GM12872 (cell line): ENCODE measurements at regions not wholly inside any gene's neighbourhood (a gene's known extent, or its start where the extent isn't known, plus 50 kb on each side); places are given as distances from the start of the nearest gene placed in this dataset.

ENCODE experiments used
- TF ChIP-seq, protein P1 (sequence below): IDR thresholded peaks from 3 replicates; pipeline ENCODE4 v1.5.1; 2011; ENCODE audit warnings: low read depth, mild to moderate bottlenecking, low read length, moderate library complexity; ENCODE audit not compliant: insufficient read depth

DNA sequence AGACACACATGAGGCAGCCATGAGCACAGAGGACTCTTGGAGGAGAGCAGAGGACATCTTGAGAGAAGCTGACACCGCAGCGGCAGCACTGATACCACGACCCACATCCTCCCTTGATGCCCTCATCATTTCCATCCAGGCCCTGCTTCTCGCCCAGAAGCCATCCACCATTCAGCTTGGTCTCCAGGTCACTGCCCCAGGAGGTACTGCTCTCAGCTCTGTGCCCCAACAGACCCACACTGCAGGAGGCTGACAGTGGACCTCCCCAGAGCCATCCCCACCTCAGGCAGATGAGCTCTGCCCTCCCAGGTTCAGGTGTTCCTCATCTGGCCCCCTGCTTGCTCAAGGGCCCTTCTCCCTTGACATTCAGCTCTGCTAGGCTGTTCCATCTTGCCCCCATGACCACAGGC, 74.9 kb downstream of the ACKR3 start:
- TF ChIP-seq, protein P1, sequence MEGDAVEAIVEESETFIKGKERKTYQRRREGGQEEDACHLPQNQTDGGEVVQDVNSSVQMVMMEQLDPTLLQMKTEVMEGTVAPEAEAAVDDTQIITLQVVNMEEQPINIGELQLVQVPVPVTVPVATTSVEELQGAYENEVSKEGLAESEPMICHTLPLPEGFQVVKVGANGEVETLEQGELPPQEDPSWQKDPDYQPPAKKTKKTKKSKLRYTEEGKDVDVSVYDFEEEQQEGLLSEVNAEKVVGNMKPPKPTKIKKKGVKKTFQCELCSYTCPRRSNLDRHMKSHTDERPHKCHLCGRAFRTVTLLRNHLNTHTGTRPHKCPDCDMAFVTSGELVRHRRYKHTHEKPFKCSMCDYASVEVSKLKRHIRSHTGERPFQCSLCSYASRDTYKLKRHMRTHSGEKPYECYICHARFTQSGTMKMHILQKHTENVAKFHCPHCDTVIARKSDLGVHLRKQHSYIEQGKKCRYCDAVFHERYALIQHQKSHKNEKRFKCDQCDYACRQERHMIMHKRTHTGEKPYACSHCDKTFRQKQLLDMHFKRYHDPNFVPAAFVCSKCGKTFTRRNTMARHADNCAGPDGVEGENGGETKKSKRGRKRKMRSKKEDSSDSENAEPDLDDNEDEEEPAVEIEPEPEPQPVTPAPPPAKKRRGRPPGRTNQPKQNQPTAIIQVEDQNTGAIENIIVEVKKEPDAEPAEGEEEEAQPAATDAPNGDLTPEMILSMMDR = no peak

DNA sequence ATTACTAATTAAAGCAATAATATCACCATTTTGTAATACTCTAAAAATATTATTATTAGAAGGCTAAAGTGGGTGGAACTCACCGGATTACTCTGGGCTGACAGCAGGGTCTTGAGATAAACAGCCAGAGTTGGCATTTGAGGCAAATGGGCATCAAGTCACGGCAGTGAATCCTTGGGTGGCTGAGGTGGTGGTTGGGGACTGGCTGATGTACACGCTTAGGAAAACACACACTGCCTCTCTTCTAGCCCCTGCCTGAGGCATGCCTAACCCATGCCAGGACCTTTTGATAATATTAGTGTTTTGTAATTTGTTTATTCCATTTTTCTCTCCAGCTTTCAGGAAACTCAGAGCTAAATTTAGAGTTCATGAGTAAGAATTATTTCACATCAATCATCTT, 76.8 kb downstream of the ACKR3 start:
- TF ChIP-seq, protein P1 = no peak

DNA sequence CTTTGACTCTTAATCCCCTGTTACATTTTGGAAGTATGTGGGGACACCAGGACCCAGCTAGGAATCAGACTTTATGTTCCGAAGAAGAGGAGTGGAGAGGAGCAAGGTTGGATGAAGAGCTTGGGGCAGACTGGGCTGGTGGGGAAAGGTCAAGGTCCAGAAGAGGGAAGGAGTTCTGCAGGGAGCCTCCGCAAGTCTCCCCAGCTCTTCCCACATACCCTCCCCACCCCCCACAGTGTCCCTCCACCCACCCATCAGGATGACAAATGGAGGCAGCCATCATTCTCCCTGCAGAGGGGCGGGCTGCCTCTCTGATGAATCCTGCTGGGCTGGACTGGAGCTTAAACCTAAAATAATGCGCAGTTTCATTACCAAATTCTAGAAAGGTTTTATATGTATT, 77.2 kb downstream of the ACKR3 start:
- TF ChIP-seq, protein P1 = no peak

DNA sequence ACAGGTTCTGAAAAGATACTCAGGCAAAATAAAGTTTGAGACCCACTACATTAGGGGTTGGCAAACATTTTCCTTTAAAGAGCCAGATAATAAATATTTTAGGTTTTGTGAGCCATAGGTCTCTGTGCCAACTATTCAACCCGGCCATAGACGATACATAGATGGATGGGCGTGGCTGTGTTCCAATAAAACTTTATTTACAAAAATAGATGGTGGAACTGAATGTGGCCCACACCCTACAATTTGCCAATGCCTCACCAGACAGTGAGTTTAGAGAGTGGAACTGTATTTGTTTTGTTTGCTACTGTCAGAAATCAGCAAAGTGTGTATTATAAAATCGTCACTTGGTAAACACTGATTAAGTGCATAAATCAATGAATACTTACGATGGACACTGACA, 78.0 kb downstream of the ACKR3 start:
- TF ChIP-seq, protein P1 = no peak

DNA sequence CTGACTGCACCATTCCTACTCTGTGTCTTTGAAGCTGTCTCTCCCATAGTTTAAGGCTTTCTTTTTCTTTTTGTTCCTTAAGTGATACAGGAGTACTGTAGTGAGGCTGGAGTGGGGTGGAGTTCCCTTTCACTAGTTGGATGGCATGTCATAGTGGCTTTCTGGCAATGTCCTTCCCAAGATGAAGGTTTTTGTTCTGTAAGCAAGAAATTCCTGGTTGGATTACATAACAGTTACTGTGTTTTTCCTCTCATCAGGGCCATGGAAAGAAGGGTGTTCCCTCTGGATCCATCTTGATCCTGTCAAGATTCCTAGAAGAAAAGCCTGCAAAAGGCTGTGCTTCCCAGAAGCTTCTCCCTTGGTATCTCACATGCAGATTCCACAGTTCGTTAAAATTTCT, 84.2 kb downstream of the ACKR3 start:
- TF ChIP-seq, protein P1 = no peak

DNA sequence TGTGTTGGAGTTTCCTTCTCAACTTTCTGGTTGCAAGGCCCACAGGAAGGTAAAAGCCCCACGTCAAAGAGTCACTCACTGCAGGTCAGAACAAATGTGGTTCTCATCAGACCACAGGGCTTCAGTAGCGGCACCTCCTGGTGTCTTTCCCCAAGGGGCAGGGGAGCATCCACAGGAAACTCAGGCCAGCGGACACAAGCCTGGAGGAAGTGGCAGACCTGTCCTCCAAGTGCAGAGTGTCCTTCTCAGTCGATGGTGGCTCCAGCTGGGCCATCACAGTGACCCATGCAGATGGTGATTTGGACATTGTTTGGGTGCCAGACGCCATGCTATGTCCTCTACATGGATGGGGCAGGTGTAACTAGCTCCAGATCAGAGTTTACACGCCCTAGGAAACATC, 84.9 kb downstream of the ACKR3 start:
- TF ChIP-seq, protein P1 = no peak

DNA sequence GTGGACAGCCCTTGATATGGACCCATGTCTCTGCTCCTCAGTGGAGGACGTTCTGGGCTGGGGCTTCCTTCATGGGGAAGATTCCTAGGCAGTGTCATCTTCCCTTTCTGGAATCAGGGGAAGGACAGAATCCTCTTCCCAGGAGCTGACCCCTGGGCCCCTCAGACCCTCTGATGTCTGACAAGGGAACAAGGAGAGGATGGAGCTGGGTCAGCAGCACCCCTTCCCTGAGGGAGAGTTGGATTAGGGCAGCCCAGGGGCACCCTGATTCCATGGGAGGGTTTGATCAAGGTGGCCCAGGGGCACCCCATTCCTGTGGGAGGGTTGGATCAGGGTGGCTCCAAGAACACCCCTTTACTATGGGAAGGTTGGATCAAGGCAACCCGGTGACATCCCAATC, 86.5 kb downstream of the ACKR3 start:
- TF ChIP-seq, protein P1 = no peak

DNA sequence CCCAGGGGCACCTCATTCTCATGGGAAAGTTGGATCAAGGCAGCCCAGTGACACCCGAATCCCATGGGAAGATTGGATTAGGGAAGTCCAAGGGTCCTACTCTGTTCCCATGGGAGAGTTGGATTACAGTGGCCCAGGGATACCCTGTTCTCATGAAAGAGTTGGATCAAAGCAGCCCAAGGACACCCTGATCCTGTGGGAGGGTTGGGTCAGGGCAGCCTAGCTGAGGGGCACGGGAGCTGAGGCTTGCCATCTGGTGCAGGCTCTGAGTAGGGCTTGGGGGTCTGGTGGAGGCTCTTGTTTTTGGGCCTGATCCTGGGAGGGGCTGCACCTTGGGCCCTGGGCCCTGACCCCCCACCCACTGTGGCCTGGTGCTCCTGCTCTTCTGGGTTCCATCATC, 87.1 kb downstream of the ACKR3 start:
- TF ChIP-seq, protein P1 = no peak
